HG03457 (cell line): ENCODE measurements at regions not wholly inside any gene's neighbourhood (a gene's known extent, or its start where the extent isn't known, plus 50 kb on each side); places are given as distances from the start of the nearest gene placed in this dataset.

Source experiments
- ATAC-seq: cut with Tn5 transposase; IDR thresholded peaks from one replicate; pipeline ENCODE4 v1.9.1; 2021; ENCODE audit warnings: moderate number of reproducible peaks; ENCODE audit not compliant: unreplicated experiment

DNA sequence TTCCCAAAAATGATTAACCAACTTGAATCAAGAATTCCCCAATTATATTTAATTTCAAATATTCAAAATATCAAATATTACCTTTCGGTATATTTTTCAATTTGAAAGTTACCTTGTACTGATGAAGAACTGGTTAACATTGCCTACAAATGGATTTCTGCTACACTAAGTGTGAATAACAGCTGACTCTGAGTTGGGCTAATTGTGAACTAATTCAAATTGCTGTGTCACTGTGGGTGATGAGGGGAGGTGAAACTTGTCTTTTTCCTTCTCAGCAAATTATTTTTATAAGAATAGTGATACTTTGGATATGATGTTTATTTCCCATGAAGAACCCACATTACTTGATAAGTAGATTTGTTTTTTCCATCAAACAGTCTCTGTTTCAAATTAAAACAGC, 103.4 kb upstream of the RPS23 start:
- ATAC-seq = no peak

DNA sequence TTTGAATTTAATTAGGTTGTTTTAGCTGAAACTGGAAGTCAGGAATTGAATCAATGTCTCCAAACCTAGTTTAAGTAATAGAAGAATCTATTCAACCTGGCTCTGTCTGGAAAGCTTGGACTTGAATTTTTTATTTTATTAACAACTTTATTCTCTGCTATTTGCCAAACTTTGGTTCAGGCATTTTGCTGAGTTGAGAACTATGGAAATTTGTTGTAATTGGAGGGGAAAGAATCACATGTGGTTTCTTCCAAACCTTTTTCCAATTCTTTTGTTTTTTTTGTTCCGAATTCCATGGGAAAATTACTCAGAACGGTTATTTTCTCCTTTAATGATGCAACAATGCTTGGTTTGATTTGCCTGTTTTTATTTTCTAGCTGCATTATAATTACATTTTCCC, 98.2 kb upstream of the RPS23 start:
- no peak for ATAC-seq

DNA sequence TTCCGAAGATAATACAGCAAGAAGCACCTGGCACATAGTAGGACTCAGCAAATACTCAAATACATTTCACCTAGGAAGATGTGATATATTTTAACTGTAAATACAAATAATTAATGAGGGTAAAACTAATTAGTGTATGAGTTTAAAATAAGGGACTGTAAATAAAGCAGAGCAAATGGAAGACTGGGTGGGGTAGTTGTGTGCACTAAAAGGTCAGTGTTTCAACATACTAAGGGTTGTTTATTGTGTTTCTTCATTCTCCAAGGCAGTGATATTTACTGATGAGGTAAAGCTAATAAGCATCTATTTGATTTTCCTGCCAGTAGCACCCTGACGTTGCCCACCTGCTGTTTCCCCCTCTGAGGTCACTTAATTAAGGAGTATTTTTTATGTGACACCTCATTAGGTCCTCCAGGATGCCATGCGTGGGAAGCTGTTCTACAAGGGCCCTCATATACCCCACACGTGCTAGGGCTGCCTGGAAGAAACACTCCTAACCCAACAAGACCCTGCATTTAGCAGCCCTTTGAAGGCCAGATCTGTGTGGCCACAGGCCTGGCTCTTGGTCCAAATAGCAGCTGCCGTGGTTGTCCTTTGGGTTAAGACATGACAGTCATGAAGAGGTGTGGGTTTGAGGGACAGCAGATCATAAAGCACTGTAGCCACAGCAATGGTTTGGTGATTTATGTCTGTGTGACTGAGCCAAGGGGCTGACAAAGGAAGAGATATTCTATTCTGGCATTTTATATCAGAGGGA, 97.5 kb upstream of the RPS23 start:
- ATAC-seq = no peak

DNA sequence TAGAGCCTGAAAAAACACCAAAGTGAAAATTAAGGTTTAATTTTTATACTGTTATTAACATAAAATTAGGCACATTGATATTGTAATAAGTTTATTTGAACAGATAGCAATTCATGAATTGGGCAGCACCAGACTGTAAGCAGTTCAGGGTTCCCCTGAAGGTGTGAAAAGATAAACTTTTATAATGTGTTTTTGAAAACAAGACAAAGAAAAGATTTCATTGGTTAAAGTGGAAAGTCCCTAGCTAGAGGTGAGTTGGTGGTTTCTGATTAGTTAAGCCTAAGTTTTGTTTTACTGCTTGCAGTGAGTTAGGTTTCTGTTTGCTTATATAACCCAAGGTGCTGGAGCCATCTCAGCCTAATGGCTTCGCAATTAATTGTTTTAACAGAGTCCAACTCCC, 96.5 kb upstream of the RPS23 start:
- ATAC-seq = no peak

DNA sequence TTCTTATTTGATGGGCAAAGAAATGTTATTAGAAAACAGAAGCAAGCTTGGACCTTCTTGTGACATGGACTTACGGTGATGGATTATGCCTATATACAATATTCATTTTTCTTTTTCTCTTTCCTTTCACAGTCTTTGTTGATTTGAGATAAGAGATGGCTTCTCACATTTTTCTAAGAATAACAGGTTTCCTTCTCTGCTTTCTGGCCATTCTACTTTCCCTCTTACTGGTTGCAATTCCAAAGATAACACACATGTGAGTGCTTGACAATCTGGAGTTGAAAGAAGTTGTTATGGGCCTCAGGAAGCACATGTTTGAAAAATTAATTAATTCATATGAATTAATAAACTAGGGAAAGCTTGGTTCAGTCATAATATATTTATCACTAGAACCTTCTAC, 89.8 kb upstream of the RPS23 start:
- no peak for ATAC-seq

DNA sequence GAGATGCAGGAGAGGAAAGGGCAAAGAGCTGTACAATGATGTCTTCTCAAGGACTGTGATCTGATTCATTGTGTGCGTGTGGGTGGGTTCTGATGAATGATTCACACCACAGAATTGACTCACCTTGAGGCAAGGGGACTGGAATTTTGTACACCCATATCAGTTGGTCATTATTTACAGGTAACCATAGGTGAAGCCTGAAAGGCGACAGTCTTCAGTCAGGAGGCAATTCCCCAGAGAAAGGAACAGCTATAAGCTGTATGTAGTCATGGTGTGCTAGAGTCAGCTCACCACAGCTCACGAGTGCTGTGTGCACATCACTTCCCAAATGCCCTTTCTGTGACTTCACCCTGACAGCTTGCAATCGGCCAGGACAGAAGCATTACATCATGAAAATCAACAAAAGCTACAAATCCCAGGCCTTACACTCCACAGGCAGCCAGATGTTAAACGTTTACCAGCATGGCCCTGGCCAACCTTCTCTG, 87.6 kb upstream of the RPS23 start:
- ATAC-seq = no peak

DNA sequence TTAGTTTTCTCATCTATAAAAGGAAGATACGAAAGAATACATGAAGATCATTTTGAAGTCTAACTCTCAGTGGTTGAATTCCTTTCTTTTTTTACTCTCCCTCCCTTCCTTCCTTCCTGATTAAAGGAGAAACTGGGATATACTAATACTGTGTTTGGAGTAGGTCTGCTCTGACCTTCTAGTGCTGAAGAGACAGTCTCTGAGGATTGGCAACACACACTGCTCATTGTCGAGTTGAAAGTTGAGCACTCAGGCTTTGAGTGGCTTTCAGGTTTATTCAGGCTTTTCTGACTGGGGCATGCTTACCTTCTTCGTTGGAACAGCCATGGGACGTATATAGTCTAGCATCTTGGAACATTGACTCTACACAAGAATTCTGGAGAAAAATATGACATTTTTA, 86.9 kb upstream of the RPS23 start:
- ATAC-seq = no peak

DNA sequence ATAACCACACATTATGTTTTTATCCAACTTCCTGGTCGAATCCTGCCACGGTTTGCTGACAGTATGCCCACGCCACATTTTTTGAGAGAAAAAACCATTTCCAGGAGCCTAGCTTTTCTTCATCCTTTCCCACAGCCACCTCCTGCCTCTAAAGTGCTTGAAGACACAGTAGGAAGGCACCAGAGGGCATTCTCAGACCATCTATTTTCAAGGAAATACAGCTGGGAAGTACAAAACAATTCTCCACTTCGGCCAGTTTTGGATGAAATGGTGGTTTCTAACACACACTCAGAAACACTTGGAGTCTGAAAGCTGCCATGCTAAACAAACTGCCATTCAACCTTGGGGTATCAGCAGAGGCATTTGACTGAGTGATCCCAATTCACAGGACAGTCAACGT, 86.3 kb upstream of the RPS23 start:
- no peak for ATAC-seq

DNA sequence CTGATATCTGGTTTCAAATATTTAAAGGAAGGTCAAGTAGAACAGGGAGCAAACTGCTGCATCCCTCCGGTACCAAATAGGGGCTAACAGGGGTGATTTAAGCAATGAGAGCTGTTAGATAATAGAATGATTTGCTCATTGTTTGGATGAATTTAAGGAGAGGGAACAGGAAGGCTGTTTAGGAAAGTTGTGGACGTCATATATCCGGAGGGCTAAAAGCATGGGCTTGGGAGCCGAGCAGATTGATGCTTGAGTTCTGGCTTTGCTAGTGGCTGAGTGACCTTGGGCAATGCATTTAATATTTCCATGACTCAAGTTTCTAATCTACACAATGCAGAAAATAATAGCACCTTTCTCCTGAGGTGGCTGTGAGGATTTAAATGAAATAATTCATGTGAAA, 85.4 kb upstream of the RPS23 start:
- no peak for ATAC-seq

DNA sequence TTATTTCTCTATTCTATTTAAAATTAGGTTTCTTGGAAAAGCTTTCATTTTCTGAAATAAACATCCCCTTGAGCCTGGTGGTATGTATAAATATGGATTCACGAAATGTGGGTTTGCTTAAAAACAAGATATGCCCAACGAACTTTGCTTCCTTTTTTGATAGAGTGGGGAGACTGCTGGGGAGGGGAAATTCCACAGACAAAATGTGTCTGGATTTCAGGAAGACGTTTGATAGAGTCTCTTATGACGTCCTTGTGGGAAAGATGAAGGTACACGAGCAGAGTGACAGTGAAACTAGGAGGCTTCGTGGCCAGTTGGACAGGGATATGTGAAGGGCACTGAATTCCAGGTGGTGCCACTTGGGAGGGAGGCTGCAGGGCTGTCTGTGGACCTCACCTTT, 84.5 kb upstream of the RPS23 start:
- ATAC-seq = no peak

DNA sequence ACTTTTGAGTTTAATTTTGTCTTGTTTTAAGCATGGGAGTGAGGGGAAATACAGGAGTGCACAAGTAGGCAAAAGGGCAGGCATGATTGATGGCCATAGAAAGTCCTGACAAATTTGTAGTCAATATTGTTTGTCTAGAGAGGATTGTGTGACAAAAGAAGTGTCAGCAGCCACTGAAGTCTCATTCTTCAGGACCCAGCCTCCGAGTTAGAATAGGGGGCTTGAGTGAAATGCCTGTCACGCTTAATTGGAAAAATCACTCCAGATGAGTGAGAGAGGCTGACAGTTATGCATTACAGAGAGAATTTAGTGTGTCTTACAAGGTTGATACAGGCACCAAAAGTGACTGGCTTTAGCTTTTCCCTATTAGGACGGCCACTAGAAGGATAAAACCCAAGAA, 81.9 kb upstream of the RPS23 start:
- ATAC-seq = no peak

DNA sequence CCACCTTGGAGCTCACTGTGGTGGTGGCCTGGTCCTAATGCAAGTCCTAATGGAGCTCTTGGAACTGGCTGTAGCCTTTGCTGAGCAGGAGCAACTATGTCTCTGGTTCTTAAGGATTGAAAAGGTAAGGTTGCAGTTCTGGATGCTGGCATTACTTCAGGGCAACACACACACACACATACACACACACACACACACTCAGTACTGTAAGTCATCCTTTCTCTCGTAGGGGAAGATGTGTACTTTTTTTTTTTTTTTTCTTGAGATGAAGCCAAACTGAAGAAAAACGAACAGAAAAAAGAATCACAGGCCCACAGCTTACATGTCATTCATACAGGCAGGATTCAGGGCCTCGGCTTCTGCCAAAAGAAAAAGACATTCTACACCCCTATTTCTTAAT, 81.1 kb upstream of the RPS23 start:
- ATAC-seq = no peak

DNA sequence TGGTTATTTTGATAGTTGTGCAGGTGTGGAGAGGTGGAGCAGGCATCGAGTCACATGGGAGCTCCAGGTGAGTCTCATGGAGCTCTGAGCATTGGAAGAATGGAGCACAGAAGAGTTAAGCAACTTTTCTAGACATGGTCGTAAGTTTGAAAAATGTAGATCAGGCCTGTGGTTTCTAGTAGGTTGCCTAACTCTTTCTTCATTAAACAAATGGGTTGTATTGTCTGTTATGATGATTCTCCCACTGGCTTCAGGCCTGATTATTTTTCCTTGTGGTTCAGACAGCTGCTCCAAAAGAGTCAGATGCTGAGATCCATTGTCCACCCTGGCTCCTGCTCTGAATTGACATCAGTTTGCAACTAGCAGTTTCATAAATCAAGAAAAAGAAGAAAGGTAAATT, 80.3 kb upstream of the RPS23 start:
- no peak for ATAC-seq

DNA sequence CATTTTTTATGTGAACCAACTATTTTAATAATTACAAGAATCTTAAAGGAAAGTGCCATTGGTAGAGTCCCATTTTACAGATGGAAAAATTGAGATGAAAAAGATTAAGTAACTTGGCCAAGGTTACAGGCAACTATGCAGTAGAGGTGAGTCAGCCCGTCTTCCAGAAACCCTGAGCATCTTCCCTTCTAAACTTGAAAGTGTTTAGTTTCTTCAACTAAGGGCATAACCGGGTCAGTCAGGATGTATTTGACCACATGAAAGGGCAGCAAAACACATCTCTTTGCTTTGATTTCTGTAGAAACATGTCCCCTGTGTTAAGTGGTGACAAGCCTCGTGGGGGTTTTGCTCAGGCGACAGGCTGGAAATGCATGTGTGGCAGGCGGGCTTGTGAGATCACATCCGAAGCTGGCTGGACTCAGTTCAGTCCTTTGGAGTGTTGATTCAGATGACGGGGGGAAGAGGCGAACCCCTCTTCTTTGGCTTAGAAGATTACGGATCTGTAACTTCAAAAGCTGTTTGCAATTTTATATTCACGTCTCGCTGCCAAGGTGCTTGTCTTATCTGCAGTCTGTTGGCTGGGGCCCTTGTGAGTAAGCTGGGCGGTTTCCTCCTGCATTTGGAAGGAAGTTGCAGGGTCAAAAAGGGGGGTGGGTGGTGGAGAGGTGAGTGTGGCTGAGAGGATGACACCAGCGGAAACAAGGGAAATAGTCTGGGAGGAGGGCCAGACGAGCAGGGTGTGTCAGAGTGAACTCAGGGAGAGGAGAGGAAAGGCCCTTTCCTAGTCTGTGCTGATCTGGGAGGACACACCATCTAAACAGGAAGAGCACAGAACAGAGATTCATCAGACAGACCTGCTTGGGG, 78.9 kb upstream of the RPS23 start:
- ATAC-seq = no peak

DNA sequence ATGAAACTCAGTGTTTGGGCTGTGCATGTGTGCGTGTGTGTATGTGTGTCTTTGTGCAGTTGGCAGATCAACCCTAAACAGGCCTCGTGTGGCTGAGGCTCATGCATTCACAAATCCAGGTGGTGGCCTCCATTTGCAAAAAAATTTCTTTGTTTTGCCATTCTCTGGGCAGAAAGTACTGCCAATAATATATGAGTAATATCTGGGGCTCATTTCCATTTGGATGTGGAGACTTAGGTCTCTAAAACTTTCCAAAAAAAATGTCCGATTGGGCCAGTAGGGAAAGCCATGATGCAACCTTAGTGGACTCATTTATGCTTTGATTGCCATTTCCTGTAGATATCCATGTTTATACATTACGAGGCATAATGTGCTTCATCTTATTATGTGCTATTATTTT, 77.9 kb upstream of the RPS23 start:
- ATAC-seq = no peak

DNA sequence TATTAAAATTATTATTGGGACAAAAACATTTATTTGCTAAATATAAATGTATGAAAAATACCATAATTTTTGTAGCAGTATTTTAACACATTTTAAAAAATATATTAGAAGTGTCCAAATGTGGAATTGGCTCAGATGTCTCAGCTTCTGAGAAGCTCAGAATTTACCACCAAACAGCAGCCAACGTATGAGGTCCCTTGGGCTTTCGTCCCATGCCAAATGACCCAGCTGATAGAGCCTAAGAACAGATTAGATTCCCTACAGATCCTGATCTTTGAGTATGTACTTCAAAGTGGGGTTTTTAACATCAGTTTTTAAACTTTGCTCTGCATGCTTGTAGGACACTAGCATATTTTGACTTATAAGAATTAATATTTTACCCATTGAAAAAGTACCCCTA, 77.3 kb upstream of the RPS23 start:
- no peak for ATAC-seq

DNA sequence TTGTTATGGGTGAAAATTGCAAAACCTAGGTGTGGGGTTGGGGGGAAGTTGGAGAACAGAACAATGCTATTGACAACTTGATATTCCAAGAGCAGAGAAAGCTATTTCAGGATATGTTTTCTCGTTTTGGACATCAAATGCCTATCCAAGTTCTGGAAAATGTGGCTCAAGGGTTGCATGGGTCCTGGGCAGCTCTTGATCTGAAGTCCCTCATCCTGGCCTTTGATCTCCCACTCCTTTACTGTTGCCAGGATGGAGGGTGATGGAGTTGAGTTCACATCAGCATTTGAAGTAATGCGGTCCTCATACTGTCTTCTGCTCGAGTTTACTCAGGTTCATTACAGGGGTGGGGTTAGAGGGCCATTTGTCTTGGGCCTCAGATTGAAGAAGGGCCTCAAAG, 76.9 kb upstream of the RPS23 start:
- ATAC-seq = no peak

DNA sequence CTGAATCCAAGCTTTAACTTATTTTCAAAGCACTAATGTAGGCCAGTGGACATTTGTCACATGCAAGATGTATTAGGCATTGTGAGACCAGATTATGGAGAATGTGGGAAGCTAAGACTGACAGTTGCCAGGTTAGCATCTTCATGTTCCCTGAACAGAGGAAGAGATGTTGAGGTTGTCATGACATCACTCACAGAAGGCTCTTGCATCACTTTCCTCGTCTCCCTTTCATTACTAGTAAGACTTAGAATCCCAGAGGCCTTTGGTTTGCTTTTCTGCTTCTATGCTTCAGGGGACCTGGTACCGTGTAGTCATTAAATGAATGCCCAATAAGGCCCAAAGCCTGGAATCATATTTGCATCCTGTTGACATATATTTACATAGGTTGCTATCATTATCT, 76.4 kb upstream of the RPS23 start:
- ATAC-seq = no peak

DNA sequence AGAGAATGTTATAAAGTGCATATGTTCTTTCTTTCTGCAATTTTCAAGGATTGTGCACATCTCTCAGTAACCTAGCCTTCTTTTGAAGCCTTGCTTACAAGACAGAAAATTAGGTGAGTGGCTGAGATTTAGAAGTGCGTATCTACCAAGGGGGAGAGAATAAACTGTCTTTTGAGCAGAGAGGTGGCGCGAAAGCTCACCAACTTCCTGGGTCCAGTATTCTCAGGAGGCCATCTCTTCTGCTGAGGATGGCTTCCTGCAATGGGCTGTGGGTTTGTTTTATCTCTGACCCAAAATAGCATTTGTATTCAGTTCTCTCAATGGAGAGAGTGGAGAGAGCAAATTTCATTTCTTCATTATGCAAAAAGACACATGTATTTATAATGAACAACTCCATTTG, 75.4 kb upstream of the RPS23 start:
- no peak for ATAC-seq

DNA sequence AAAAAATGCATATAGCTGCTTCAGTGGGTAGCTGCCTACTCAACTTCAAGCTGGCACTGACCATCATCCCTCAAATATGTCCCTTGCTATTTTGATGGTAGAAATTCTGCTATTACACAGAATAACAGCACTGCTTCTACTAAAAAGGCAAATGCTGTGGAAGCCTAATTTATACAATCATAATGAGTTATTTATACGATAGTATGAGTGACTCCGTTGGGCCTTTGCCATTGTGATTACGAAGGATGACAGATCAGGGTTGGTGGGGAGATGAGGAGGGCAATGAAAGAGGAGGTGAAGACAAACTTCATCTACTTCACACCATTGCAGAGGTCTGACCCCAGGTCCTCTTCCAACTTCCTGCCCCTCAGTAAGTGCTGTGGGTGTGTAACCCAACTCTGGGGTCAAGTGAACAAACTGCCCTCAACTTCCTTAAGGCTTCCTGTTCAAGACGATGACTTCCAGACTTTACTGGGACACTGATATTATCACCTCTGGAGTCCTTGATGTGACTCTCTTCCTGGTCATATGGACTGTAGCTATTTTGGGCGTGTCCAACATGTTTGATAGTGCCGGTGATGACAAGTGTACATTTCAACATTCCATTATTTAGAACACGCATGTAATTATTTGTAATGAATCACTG, 74.1 kb upstream of the RPS23 start:
- ATAC-seq = no peak

DNA sequence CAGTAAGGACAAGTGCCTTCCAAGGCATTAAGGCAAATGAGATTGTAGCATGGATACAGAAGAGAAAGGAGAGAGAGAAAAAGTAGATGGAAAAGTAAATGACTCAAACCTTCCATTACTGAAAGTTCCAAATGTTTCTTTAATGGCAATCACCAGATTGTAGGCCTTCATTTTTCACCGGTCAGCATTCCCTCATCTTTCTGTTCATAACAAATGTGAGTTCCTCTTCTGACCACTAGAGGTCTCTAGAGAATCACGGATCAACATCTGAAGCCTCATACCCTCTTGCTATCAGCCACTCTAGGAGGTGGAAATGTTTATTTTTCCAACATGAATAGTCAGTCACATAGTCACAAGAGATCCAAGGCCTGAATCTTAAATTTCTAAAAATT, 73.6 kb upstream of the RPS23 start:
- peak; percentile 52 for ATAC-seq

DNA sequence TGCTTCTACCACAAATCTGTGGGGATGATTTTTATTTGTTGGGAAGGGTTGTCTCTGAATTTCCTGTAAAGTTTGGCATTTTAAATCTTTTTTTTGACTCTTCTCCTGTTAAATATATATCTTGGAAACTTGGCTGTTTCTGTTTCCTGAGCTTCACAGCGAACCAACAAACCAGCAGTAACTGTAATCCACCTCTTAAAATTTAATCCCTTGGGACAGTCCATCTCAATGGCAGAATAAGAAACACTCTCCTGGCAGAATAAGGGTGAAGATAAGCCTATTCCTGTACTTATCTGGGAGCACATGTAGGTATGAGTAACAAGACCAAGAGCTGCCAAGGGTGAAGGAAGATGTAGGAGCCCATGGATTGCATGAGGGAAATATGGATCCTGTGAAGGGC, 73.1 kb upstream of the RPS23 start:
- no peak for ATAC-seq
